Panc1 (cell line): ENCODE measurements at regions not wholly inside any gene's neighbourhood (a gene's known extent, or its start where the extent isn't known, plus 50 kb on each side); places are given as distances from the start of the nearest gene placed in this dataset.

Experiments
- ATAC-seq: fragments of 200-7000 bp; cut with Tn5 transposase; 2 replicates; pipeline ENCODE4 v1.9.1; 2020; ENCODE audit warnings: mild to moderate bottlenecking, moderate library complexity
- BruUV-seq: library from RNA; stranded (reverse); fragments of 400-500 nt; replicated peaks from 2 replicates; lab custom pipeline; 2021; lab: Mats Ljungman, UMichigan
- CTCF ChIA-PET: fragments of 300-600 bp; sonication (Branson Sonifier 250); formaldehyde crosslinking; loops from one replicate; lab custom pipeline; 2022; ENCODE audit warnings: antibody characterized with exemption; lab: Charles Lee
- POLR2A ChIA-PET: fragments of 300-600 bp; sonication (Branson Sonifier 250); formaldehyde crosslinking; loops from one replicate; lab custom pipeline; 2022; ENCODE audit warnings: antibody characterized with exemption; lab: Charles Lee
- DNase-seq: peaks from one replicate; pipeline ENCODE4 v3.0.0-alpha.2; 2010; ENCODE audit warnings: low read depth, low spot score
- H3K27ac ChIP-seq: 2 replicates; pipeline ENCODE4 v1.5.1; 2011; ENCODE audit warnings: mild to moderate bottlenecking, low read length, inconsistent platforms
- H3K27me3 ChIP-seq: fragments of 200-500 bp; sonication (Bioruptor generic); 2 replicates; pipeline ENCODE4 v1.6.0; 2014; ENCODE audit warnings: low read length, inconsistent platforms; ENCODE audit not compliant: control insufficient read depth, insufficient read depth
- H3K36me3 ChIP-seq: fragments of 200-500 bp; sonication (Bioruptor generic); 2 replicates; pipeline ENCODE4 v1.5.1; 2014; ENCODE audit warnings: inconsistent platforms, mild to moderate bottlenecking, low read length, moderate library complexity; ENCODE audit not compliant: control insufficient read depth, insufficient read depth
- H3K4me1 ChIP-seq: 2 replicates; pipeline ENCODE4 v1.5.1; 2011; ENCODE audit warnings: inconsistent platforms, mild to moderate bottlenecking, low read length, moderate library complexity; ENCODE audit not compliant: control insufficient read depth, insufficient read depth
- H3K4me3 ChIP-seq, 2 experiments: 2 replicates each; pipeline ENCODE4 v1.5.1; 2011 to 2012; ENCODE audit warnings: low read depth in 2 of 2, low read length in 2 of 2, mild to moderate bottlenecking in 2 of 2, inconsistent platforms in 1 of 2, moderate library complexity in 1 of 2
- H3K9me3 ChIP-seq: fragments of 200-500 bp; sonication (Bioruptor generic); 2 replicates; pipeline ENCODE4 v1.5.1; 2014; ENCODE audit warnings: low read depth, mild to moderate bottlenecking, inconsistent platforms, low read length, moderate library complexity; ENCODE audit not compliant: control insufficient read depth, insufficient read depth
- POLR2AphosphoS5 ChIP-seq: IDR thresholded peaks from 2 replicates; pipeline ENCODE4 v1.6.1; 2012; ENCODE audit warnings: mild to moderate bottlenecking, low read depth, low read length, moderate library complexity
- SIN3A ChIP-seq: IDR thresholded peaks from 2 replicates; pipeline ENCODE4 v1.6.1; 2012; ENCODE audit warnings: low read depth, mild to moderate bottlenecking, low read length, moderate library complexity, borderline replicate concordance; ENCODE audit not compliant: insufficient read depth
- TCF7L2 ChIP-seq: IDR thresholded peaks from 2 replicates; pipeline ENCODE4 v1.6.1; 2011; ENCODE audit warnings: mild to moderate bottlenecking, low read depth, low read length, inconsistent platforms
- in situ Hi-C: cut with HindIII; loops from 2 replicates; pipeline ENCODE4 v1.10.0; 2016; ENCODE audit warnings: low sequenced_read_pairs, low pct_unique_long_range_greater_than_20kb
- intact Hi-C: fragments of 100-400 bp; cut with micrococcal nuclease; formaldehyde crosslinking; loops from one replicate; pipeline ENCODE4 v1.10.0; 2022; ENCODE audit not compliant: unreplicated experiment
- TF ChIP-seq, protein P1 (sequence below): fragments of 450-650 bp; IDR thresholded peaks from 2 replicates; pipeline ENCODE4 v1.5.1; 2017; ENCODE audit warnings: mild to moderate bottlenecking
- TF ChIP-seq, protein P2 (sequence below), 2 experiments: IDR thresholded peaks; 2 replicates each; pipeline ENCODE4 v1.6.1; 2011 to 2012; ENCODE audit warnings: low read depth in 2 of 2, control low read depth in 1 of 2, low read length in 1 of 2, mild to moderate bottlenecking in 1 of 2, moderate library complexity in 1 of 2; ENCODE audit not compliant: insufficient read depth in 1 of 2

DNA sequence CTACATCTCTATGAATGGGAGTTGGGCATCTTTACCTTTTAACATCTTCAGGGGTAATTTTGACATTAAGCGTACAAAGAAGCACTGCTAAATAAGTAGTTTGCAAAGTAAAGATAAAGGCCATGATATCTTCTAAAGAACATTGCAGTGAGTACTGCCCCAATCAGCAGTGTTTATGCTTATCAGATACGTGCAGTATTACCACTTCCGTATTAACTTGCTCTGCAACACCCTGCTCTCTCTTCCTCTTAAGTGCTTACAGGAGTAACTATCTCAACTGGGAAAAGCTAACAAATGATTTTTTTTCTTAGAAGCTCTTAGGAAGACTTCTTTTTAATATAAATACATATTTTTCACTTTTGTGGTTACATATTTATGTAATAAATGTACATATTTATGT lies 793.7 kb upstream of the SLC10A2 start:
- Histone ChIP-seq H3K27ac (no peak overlapping the region), H3K4me3 (no peak overlapping the region), H3K4me1 (no peaks in the 10 kb centered on the region), H3K9me3 (no peaks in the 10 kb centered on the region), H3K36me3 (no peaks in the 10 kb centered on the region), H3K27me3 (no peaks in the 10 kb centered on the region)
- no peak for DNase-seq
- TF ChIP-seq POLR2AphosphoS5, result no peak
- no peak for TF ChIP-seq SIN3A
- TF ChIP-seq TCF7L2, result no peak
- TF ChIP-seq, protein P1, sequence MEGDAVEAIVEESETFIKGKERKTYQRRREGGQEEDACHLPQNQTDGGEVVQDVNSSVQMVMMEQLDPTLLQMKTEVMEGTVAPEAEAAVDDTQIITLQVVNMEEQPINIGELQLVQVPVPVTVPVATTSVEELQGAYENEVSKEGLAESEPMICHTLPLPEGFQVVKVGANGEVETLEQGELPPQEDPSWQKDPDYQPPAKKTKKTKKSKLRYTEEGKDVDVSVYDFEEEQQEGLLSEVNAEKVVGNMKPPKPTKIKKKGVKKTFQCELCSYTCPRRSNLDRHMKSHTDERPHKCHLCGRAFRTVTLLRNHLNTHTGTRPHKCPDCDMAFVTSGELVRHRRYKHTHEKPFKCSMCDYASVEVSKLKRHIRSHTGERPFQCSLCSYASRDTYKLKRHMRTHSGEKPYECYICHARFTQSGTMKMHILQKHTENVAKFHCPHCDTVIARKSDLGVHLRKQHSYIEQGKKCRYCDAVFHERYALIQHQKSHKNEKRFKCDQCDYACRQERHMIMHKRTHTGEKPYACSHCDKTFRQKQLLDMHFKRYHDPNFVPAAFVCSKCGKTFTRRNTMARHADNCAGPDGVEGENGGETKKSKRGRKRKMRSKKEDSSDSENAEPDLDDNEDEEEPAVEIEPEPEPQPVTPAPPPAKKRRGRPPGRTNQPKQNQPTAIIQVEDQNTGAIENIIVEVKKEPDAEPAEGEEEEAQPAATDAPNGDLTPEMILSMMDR, result no peak
- TF ChIP-seq, protein P2, sequence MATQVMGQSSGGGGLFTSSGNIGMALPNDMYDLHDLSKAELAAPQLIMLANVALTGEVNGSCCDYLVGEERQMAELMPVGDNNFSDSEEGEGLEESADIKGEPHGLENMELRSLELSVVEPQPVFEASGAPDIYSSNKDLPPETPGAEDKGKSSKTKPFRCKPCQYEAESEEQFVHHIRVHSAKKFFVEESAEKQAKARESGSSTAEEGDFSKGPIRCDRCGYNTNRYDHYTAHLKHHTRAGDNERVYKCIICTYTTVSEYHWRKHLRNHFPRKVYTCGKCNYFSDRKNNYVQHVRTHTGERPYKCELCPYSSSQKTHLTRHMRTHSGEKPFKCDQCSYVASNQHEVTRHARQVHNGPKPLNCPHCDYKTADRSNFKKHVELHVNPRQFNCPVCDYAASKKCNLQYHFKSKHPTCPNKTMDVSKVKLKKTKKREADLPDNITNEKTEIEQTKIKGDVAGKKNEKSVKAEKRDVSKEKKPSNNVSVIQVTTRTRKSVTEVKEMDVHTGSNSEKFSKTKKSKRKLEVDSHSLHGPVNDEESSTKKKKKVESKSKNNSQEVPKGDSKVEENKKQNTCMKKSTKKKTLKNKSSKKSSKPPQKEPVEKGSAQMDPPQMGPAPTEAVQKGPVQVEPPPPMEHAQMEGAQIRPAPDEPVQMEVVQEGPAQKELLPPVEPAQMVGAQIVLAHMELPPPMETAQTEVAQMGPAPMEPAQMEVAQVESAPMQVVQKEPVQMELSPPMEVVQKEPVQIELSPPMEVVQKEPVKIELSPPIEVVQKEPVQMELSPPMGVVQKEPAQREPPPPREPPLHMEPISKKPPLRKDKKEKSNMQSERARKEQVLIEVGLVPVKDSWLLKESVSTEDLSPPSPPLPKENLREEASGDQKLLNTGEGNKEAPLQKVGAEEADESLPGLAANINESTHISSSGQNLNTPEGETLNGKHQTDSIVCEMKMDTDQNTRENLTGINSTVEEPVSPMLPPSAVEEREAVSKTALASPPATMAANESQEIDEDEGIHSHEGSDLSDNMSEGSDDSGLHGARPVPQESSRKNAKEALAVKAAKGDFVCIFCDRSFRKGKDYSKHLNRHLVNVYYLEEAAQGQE (IDR thresholded peaks at IDR 0.05; ENCODE audit: insufficient read depth in 1 of 2, low read depth in 2 of 2, low read length in 1 of 2), result no peak
- CTCF ChIA-PET, result no interaction called here
- ATAC-seq, result no peak
- BruUV-seq, result no TSS peak
- in situ Hi-C loops (no loop called here), intact Hi-C loops (no loop called here)
- POLR2A ChIA-PET, result no interaction called here

DNA sequence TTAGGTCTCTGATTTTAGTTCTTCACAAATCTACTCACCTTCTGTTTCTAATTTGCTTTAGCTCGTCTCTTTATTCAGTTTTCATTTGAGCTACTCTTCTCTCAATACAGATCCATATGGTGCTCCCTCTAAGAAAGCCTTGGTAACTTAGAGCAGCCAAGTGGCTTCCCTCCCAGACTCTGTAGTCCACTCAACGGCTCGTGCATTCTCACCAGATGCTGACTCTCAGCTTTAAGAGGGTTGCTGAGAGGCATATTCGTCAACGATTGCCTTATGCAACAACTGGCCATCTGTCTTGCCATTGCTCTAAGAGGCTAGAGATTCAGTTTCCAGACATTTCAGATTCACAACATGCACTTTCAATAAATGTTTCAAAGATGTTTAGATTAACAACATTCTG lies 785.8 kb upstream of the SLC10A2 start:
- Histone ChIP-seq H3K4me1 (no peaks in the 10 kb centered on the region), H3K9me3 (no peaks in the 10 kb centered on the region), H3K27ac (no peak overlapping the region), H3K27me3 (no peaks in the 10 kb centered on the region), H3K4me3 (no peak overlapping the region), H3K36me3 (no peaks in the 10 kb centered on the region)
- ATAC-seq (no peak), DNase-seq (no peak)
- CTCF ChIA-PET, result no interaction called here
- intact Hi-C loops (no loop called here), in situ Hi-C loops (no loop called here)
- POLR2A ChIA-PET, result no interaction called here
- no peak for TF ChIP-seq POLR2AphosphoS5
- TF ChIP-seq, protein P2 (IDR thresholded peaks at IDR 0.05; ENCODE audit: insufficient read depth in 1 of 2, low read depth in 2 of 2, low read length in 1 of 2), result no peak
- TF ChIP-seq SIN3A, result no peak
- TF ChIP-seq, protein P1, result no peak
- no peak for TF ChIP-seq TCF7L2
- no TSS peak for BruUV-seq
